Neuron (in vitro differentiated cells): ENCODE measurements at regions not wholly inside any gene's neighbourhood (a gene's known extent, or its start where the extent isn't known, plus 50 kb on each side); places are given as distances from the start of the nearest gene placed in this dataset.
"Not testable (repeated sequence)": the region's sequence is repeated elsewhere in the genome, so short reads cannot be mapped to it uniquely, and the experiment has no call there.

ENCODE experiments used
- H2AFZ ChIP-seq: one replicate; pipeline ENCODE4 v1.6.1; 2013; ENCODE audit warnings: low read depth, mild to moderate bottlenecking, inconsistent platforms, low read length, moderate library complexity
- H3K27me3 ChIP-seq: one replicate; pipeline ENCODE4 v1.6.1; 2013; ENCODE audit warnings: low read length; ENCODE audit not compliant: insufficient read depth
- H3K36me3 ChIP-seq: one replicate; pipeline ENCODE4 v1.6.1; 2013; ENCODE audit warnings: low read length; ENCODE audit not compliant: insufficient read depth
- H3K4me1 ChIP-seq: one replicate; pipeline ENCODE4 v1.6.1; 2013; ENCODE audit warnings: low read length; ENCODE audit not compliant: insufficient read depth
- H3K4me3 ChIP-seq: 2 replicates; pipeline ENCODE4 v1.5.1; 2013; ENCODE audit warnings: mild to moderate bottlenecking, low read length, moderate library complexity
- H3K9me3 ChIP-seq: one replicate; pipeline ENCODE4 v1.6.1; 2013; ENCODE audit warnings: low read length

DNA sequence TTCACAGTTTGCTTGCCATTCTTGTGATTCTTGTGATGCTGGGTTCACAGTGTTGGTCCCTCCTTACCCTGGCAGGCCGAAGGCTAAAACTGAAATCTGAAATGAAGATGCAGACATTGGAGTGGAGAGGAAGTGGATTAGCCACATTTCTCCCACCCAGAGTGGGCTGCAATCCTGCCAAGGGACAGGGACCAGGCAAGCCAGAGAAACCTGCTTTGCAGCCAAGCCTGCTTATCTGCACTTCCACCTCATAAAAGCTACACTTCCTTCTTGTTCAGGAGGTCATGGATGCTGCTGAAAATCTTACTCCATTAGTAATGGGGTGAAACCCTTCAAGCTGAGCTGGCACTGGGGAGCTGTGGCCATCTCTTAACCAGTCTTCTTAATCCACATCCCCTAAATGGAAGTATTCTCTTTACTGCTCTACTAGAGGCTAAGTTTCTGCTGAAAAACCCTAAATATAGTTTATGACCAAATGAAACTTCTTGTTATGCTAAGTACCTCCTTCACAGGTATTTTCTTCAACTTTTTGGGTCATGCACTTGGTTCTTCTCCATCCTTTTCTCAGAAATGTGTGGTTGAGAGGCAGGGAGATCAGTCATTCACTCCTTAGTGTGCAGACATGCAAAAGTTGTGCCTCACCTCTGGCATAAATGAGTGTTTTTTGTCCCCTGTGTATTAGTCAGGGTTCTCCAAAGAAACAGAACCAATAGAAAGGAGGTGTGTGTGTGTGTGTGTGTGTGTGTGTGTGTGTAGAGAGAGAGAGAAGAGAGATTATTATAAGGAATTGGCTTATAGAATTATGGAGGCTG lies 133.9 kb upstream of the BMAL1 start:
- no peaks in the 10 kb centered on the region for H3K36me3 ChIP-seq
- no peaks in the 10 kb centered on the region for H3K27me3 ChIP-seq
- no peak overlapping the region for H2AFZ ChIP-seq
- no peaks in the 10 kb centered on the region for H3K4me1 ChIP-seq
- no peak overlapping the region for H3K4me3 ChIP-seq
- H3K9me3 ChIP-seq, result no peaks in the 10 kb centered on the region

DNA sequence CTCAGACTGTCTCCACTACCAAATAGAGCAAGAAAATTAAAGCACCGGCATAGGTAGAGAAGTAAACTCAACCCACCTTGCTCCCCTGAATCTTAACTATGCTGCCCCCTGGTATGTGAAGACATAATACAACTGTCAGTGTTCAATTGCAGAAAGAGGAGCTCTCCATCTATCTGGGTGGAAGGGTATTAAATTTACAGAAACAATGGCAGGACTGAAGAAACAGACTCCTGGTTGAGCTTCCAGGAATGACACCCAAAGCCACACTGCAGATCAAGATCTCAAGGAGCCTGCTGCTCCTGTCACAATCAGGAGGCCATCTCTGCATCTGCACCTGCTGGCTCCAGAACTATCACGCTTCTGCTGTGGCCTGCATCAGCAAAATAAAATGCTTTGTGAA lies 132.1 kb upstream of the BMAL1 start:
- Histone ChIP-seq H3K27me3 (no peaks in the 10 kb centered on the region), H2AFZ (no peak overlapping the region), H3K4me3 (no peak overlapping the region), H3K36me3 (no peaks in the 10 kb centered on the region), H3K9me3 (no peaks in the 10 kb centered on the region), H3K4me1 (no peaks in the 10 kb centered on the region)

DNA sequence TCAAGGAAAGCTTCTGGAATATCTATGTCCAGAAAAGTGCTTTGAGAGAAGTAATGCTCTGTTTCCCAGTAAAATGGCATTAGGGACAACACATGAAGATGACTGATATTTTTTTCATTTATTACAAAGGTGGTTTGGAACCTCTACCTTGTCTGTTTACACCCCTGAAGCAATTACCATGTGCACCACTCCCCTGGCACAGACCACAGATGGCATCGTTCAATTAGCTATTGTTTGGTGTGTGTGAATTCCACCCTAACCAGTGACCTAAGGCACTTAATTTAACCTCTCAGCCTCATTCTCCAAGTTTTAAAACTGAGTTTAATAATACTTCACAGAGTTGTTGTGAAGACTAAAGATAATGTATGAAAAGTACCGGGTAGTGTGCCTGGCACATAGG lies 127.6 kb upstream of the BMAL1 start:
- Histone ChIP-seq H3K36me3 (no peaks in the 10 kb centered on the region), H3K9me3 (no peaks in the 10 kb centered on the region)

DNA sequence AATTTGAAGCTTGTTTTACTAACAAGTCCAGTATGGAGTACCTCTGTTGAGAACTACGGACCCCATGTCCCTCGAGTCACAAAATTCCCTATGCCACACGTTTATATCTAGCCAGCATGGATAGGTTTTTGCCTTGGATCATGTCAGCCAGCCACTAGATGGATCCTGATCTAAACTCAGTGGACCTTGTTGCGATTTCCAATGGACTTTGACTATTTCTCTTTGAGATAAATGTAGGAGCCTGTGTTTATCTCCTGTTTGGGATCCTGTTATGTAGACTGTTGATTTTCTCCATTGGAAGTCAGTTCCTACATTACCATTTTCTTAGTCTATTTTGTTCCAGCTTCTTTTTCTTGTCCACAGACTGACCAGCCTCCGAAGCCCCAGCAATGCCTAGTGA lies 127.1 kb upstream of the BMAL1 start:
- no peak overlapping the region for H2AFZ ChIP-seq
- no peak overlapping the region for H3K4me3 ChIP-seq
- H3K9me3 ChIP-seq, result no peaks in the 10 kb centered on the region
- no peaks in the 10 kb centered on the region for H3K36me3 ChIP-seq
- no peaks in the 10 kb centered on the region for H3K27me3 ChIP-seq
- no peaks in the 10 kb centered on the region for H3K4me1 ChIP-seq

More for the DNA sequence above, 127.6 kb upstream of the BMAL1 start:
- no peak overlapping the region for H3K4me3 ChIP-seq
- no peaks in the 10 kb centered on the region for H3K27me3 ChIP-seq
- H2AFZ ChIP-seq, result no peak overlapping the region
- no peaks in the 10 kb centered on the region for H3K4me1 ChIP-seq

DNA sequence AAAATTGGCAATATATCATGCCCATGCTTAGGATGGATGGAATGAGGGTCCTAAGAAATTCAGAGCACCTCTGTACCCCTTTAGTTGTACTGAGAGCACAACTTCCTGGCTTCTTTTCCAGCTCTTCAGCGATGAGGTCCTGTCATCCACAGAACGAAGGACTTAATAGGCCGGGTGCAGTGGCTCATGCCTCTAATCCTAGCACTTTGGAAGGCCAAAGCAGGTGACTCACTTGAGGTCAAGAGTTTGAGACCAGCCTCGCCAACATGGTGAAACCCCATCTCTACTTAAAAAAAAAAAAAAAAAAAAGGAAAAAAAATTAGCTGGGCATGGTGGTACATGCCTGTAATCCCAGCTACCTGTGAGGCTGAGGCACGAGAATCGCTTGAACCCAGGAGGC lies 125.3 kb upstream of the BMAL1 start:
- Histone ChIP-seq H3K9me3 (no peaks in the 10 kb centered on the region), H3K4me3 (no peak overlapping the region), H3K36me3 (no peaks in the 10 kb centered on the region), H3K4me1 (no peaks in the 10 kb centered on the region), H3K27me3 (no peaks in the 10 kb centered on the region), H2AFZ (no peak overlapping the region)

DNA sequence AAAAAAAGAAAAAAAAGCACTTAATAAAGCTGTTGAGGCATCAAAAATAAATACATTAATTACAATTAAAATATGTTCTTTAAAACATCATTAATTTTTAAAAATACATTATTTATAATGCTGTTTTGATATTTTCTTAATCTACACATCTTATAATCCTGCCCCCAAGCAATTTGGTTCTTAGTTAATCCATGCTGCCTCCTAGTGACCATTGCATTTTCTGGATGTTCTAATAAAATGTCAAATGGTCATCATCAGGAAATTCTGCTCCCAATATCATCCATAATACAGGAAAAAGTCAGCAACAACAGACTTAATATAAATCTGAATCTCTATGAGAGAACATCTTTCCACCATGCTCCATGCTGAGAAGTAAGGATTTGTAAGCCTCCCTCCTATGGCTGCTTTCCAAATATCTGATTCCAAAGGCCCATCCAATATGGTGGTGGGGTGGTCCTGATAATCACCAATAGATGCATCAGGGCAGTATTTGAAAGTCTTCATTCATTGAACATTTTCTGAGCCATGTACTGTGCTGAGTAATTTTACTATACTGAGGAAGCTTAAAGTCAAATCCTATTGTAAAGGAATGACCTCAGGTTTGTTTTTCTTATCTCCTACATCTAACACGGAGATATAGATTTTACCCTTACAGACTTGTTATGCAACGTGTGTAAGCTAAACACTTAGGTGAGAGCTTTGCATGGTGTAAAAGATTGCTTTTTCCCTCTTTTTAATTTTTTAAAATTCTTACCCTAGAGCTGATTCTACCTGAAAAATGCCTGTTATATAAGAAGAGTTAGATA lies 124.7 kb upstream of the BMAL1 start:
- Histone ChIP-seq H3K4me1 (no peaks in the 10 kb centered on the region), H3K4me3 (no peak overlapping the region), H2AFZ (no peak overlapping the region), H3K36me3 (no peaks in the 10 kb centered on the region), H3K27me3 (no peaks in the 10 kb centered on the region), H3K9me3 (no peaks in the 10 kb centered on the region)

DNA sequence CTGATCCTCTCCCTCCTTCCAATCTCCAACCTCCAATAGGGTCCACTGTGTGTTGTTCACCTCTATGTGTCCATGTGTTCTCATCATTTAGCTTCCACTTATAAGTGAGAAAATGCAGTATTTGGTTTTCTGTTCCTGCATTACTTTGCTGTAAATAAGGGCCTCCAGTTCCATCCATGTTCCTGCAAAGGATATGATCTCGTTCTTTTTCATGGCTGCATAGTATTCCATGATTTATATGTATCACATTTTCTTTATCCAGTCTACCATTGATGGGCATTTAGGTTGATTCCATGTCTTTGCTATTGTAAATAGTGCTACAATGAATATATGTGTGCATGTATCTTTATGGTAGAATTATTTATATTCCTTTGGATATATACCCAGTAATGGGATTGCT lies 123.2 kb upstream of the BMAL1 start:
- H3K36me3 ChIP-seq, H3K9me3 ChIP-seq, H3K4me3 ChIP-seq, H3K27me3 ChIP-seq, H3K4me1 ChIP-seq, H2AFZ ChIP-seq: not testable (repeated sequence)

DNA sequence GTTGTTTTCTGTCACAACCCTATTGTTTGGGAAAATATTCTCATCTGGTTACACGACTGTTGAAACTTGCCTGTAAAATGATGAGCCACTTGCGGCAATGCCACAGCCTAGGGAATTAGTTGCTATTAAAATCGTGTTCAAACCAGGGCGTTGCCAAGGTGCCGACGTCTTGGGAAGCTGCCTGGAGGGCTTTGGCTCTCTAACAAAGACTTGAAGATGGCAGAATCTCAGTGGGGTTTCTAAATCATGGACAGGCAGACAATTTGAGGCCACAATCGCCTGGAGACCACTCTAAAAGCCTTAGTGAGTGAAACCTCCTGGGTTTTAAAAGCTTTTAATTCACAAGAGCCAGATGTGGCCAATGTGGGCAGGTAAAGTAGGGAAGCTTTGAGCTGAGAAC lies 117.2 kb upstream of the BMAL1 start:
- H3K4me3 ChIP-seq, result no peak overlapping the region
- H3K36me3 ChIP-seq, result no peaks in the 10 kb centered on the region
- H3K4me1 ChIP-seq, result peaks cover 29% of the 10 kb centered on the region
- no peaks in the 10 kb centered on the region for H3K9me3 ChIP-seq
- H2AFZ ChIP-seq, result peak overlapping the region; percentile 16
- no peaks in the 10 kb centered on the region for H3K27me3 ChIP-seq

DNA sequence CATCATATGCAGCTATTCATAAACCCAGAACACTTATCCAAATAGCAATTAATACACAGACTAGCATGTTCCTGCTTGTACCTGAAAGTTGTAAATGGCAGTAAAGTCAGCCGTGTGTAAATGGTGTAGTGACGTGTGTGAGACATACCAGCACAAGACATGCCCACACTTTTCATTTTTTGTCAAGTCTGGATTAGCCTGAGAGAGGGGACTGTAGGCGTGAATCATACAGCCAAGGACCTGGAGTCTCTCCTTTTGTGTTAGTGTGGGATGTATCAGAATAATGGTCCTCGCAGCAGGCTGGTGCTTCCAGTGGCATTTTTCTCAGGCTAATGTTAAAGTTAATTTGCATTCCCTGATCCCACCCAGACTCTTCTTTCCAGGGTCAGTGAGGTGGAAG lies 116.8 kb upstream of the BMAL1 start:
- no peaks in the 10 kb centered on the region for H3K9me3 ChIP-seq
- peaks cover 29% of the 10 kb centered on the region for H3K4me1 ChIP-seq
- no peaks in the 10 kb centered on the region for H3K36me3 ChIP-seq
- H3K27me3 ChIP-seq, result no peaks in the 10 kb centered on the region
- H2AFZ ChIP-seq, result no peak overlapping the region
- H3K4me3 ChIP-seq, result no peak overlapping the region

DNA sequence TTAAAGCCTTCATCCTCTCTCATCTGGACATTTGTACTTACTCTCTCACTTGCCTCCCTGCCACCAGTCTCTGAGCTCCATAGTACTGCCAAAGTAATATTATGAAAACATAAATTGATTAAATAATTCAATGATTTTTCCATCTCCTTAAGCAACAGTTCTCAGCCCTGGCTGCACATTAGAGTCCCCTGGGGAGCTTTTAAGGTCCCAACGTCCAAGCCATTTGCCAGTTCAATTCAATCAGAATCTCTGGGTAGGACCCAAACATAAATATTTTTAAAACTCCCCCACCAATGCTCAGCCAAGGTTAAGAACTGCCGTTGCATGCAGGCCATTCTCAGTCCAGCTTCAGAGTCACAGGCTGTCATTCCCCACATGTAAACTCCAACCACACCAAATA lies 114.4 kb upstream of the BMAL1 start:
- H3K4me1 ChIP-seq, result peaks cover 29% of the 10 kb centered on the region
- no peak overlapping the region for H3K4me3 ChIP-seq
- no peaks in the 10 kb centered on the region for H3K9me3 ChIP-seq
- no peaks in the 10 kb centered on the region for H3K36me3 ChIP-seq
- H3K27me3 ChIP-seq, result no peaks in the 10 kb centered on the region
- H2AFZ ChIP-seq, result no peak overlapping the region

DNA sequence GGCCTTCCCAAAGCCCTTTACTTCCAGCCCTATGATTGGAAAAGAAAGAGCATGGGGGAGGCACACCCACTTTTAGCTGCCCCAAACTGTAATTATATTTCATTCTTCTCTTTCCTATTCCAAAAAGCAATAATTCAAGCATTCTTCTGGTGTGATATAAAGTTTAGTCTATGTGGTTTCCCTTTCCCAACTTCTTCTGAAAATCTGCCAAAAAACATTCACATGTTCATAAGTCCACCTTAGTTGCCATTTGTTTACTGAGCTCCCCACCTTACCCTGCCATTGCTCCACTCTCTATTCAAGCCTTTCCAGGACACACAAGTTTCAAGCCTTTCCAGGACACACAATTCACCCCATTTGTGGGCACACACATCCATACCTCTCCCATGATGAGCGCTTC lies 111.6 kb upstream of the BMAL1 start:
- Histone ChIP-seq H3K4me1 (peaks cover 15% of the 10 kb centered on the region), H3K9me3 (no peaks in the 10 kb centered on the region), H2AFZ (no peak overlapping the region), H3K36me3 (no peaks in the 10 kb centered on the region), H3K27me3 (no peaks in the 10 kb centered on the region), H3K4me3 (no peak overlapping the region)

DNA sequence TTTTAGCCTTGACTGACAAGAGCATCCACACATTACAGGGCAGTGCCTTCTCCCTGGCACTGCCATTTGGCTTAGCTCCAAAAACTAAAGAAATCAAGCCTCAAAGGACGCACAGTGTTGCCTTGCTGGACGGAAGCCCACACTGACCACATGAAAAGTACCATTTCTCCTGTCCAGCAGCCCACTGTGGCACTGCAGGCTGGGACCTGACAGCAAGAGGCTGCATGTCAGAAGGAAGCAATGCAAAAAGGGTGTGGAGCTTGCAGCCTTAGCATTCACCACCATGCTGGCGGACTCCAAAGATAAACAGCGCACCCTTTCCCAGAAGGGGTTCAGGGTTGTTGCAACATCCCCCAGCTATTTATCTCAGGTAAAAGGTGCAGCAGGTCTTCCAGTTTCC lies 109.3 kb upstream of the BMAL1 start:
- Histone ChIP-seq H3K36me3 (no peaks in the 10 kb centered on the region), H3K4me3 (no peak overlapping the region), H2AFZ (no peak overlapping the region), H3K4me1 (no peaks in the 10 kb centered on the region), H3K27me3 (no peaks in the 10 kb centered on the region), H3K9me3 (no peaks in the 10 kb centered on the region)

DNA sequence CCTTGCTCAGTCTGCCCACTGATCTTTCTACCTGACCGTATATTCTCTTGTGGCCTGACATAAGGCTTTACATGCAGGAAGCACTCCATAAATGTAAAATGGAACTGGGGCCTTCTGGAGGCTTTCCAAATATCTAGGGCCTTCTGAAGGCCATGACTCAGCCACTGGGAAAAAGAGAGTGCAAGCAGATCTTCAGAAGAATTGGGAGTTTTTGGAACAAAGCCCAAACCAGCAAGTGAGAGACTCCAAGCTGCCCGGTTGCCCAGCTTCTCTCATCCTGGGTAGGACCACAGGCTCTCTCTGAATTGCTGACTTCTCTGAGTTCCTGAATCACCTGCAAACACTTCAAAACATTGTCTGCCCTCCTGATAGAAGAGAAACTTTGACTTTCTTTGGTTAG lies 107.9 kb upstream of the BMAL1 start:
- Histone ChIP-seq H3K27me3 (no peaks in the 10 kb centered on the region), H3K36me3 (no peaks in the 10 kb centered on the region), H2AFZ (no peak overlapping the region), H3K4me3 (no peak overlapping the region), H3K4me1 (no peaks in the 10 kb centered on the region), H3K9me3 (no peaks in the 10 kb centered on the region)
